ENCODE measurements at regions not wholly inside any gene's neighbourhood (a gene's known extent, or its start where the extent isn't known, plus 50 kb on each side); places are given as distances from the start of the nearest gene placed in this dataset.

- Histone ChIP-seq H3K36me3 (replicated peaks; ENCODE audit: insufficient read depth, low read length) (no peaks in the 10 kb centered on the region), H4K20me1 (ENCODE audit: insufficient read depth, low read length) (no peaks in the 10 kb centered on the region), H3K9ac (ENCODE audit: low read length) (no peak overlapping the region), H3K79me2 (ENCODE audit: low read length) (no peaks in the 10 kb centered on the region), H3K27me3 (replicated peaks; ENCODE audit: insufficient read depth, low read length) (no peaks in the 10 kb centered on the region), H3K4me3 (ENCODE audit: low read length) (no peak overlapping the region), H3K27ac (ENCODE audit: low read length) (no peak overlapping the region), H3K9me2 (replicated peaks; ENCODE audit: insufficient read depth, low read length) (no peaks in the 10 kb centered on the region), H3F3A (ENCODE audit: insufficient read depth, low read length) (no peaks in the 10 kb centered on the region), H3K4me2 (ENCODE audit: low read depth, low read length) (no peak overlapping the region), H3K9me3 (replicated peaks; ENCODE audit: insufficient read depth, low read length) (no peaks in the 10 kb centered on the region), H2AFZ (ENCODE audit: low read length) (no peak overlapping the region), H3K4me1 (ENCODE audit: low read length) (no peaks in the 10 kb centered on the region)
- DNase-seq = no peak
- no peak for TF ChIP-seq EZH2phosphoT487 (IDR thresholded peaks at IDR 0.05; ENCODE audit: low read length)
- no peak for TF ChIP-seq EZH2 (optimal IDR thresholded peaks at IDR 0.05; ENCODE audit: low read depth, low read length)
- no peak for TF ChIP-seq CTCF (IDR thresholded peaks at IDR 0.05; ENCODE audit: low read length)
Measured at GRCh38 chr3:117035745-117036144, 326.2 kb downstream of the TUSC7 start.

- H3K9me2 ChIP-seq (replicated peaks; ENCODE audit: insufficient read depth, low read length) = no peaks in the 10 kb centered on the region
- H3K4me3 ChIP-seq (ENCODE audit: low read length) = no peak overlapping the region
- H4K20me1 ChIP-seq (ENCODE audit: insufficient read depth, low read length) = no peaks in the 10 kb centered on the region
- H3K79me2 ChIP-seq (ENCODE audit: low read length) = no peaks in the 10 kb centered on the region
- no peak overlapping the region for H3K4me2 ChIP-seq (ENCODE audit: low read depth, low read length)
- H3F3A ChIP-seq (ENCODE audit: insufficient read depth, low read length) = no peaks in the 10 kb centered on the region
- H3K27ac ChIP-seq (ENCODE audit: low read length) = no peak overlapping the region
- DNase-seq = no peak
- no peak overlapping the region for H2AFZ ChIP-seq (ENCODE audit: low read length)
- H3K27me3 ChIP-seq (replicated peaks; ENCODE audit: insufficient read depth, low read length) = no peaks in the 10 kb centered on the region
- H3K9ac ChIP-seq (ENCODE audit: low read length) = no peak overlapping the region
- no peaks in the 10 kb centered on the region for H3K4me1 ChIP-seq (ENCODE audit: low read length)
- no peaks in the 10 kb centered on the region for H3K9me3 ChIP-seq (replicated peaks; ENCODE audit: insufficient read depth, low read length)
- no peaks in the 10 kb centered on the region for H3K36me3 ChIP-seq (replicated peaks; ENCODE audit: insufficient read depth, low read length)
- TF ChIP-seq EZH2phosphoT487 (IDR thresholded peaks at IDR 0.05; ENCODE audit: low read length) = no peak
- no peak for TF ChIP-seq CTCF (IDR thresholded peaks at IDR 0.05; ENCODE audit: low read length)
- no peak for TF ChIP-seq EZH2 (optimal IDR thresholded peaks at IDR 0.05; ENCODE audit: low read depth, low read length)
Measured at GRCh38 chr3:117036259-117036799, 326.8 kb downstream of the TUSC7 start.

GRCh38 chr3:117045143-117045542, 335.6 kb downstream of the TUSC7 start:
- Histone ChIP-seq H3K9me2 (replicated peaks; ENCODE audit: insufficient read depth, low read length) (no peaks in the 10 kb centered on the region), H4K20me1 (ENCODE audit: insufficient read depth, low read length) (no peaks in the 10 kb centered on the region), H2AFZ (ENCODE audit: low read length) (no peak overlapping the region), H3K9me3 (replicated peaks; ENCODE audit: insufficient read depth, low read length) (no peaks in the 10 kb centered on the region), H3F3A (ENCODE audit: insufficient read depth, low read length) (no peaks in the 10 kb centered on the region), H3K9ac (ENCODE audit: low read length) (no peak overlapping the region), H3K4me3 (ENCODE audit: low read length) (no peak overlapping the region), H3K27me3 (replicated peaks; ENCODE audit: insufficient read depth, low read length) (no peaks in the 10 kb centered on the region), H3K27ac (ENCODE audit: low read length) (no peak overlapping the region), H3K36me3 (replicated peaks; ENCODE audit: insufficient read depth, low read length) (no peaks in the 10 kb centered on the region), H3K4me2 (ENCODE audit: low read depth, low read length) (no peak overlapping the region), H3K4me1 (ENCODE audit: low read length) (no peaks in the 10 kb centered on the region), H3K79me2 (ENCODE audit: low read length) (no peaks in the 10 kb centered on the region)
- TF ChIP-seq CTCF (IDR thresholded peaks at IDR 0.05; ENCODE audit: low read length) = no peak
- no peak for TF ChIP-seq EZH2 (optimal IDR thresholded peaks at IDR 0.05; ENCODE audit: low read depth, low read length)
- TF ChIP-seq EZH2phosphoT487 (IDR thresholded peaks at IDR 0.05; ENCODE audit: low read length) = no peak
- no peak for DNase-seq

All from MM.1S (cell line).